ENCODE measurements at regions not wholly inside any gene's neighbourhood (a gene's known extent, or its start where the extent isn't known, plus 50 kb on each side); places are given as distances from the start of the nearest gene placed in this dataset.

DNA sequence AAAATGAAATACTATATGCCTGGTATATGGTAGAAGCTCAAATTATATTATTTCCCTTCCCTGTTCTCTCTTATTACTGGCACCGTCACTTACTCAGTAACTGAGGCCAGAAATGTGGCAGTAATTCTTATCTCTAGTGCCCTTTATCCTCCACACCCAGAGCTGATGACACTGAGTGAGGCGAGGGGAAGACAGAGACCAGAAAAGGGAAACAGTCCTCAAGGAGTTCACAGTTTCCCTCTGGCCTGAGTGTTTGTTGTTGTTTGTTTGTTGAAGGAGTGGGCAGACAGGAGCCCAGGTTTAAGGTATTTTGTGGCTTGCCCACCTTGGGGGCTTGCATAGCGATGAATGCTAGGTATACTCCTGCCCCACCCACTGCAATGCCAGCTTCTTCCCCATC lies 101.5 kb upstream of the FNDC3A start:
- TF ChIP-seq POLR2A (IDR thresholded peaks at IDR 0.05; ENCODE audit: low read depth, low read length): no peak
- TF ChIP-seq POLR2AphosphoS5 (IDR thresholded peaks at IDR 0.05; ENCODE audit: low read depth, low read length): no peak
- TF ChIP-seq TAF1 (IDR thresholded peaks at IDR 0.05; ENCODE audit: borderline replicate concordance, low read depth, low read length): no peak
